ENCODE measurements at regions not wholly inside any gene's neighbourhood (a gene's known extent, or its start where the extent isn't known, plus 50 kb on each side); places are given as distances from the start of the nearest gene placed in this dataset.

- TF ChIP-seq ATF3 (CRISPR knock-in tag; conservative IDR thresholded peaks at IDR 0.05) (no peak), TCF7 (CRISPR knock-in tag; IDR thresholded peaks at IDR 0.05; ENCODE audit: low read depth) (no peak), CTCF (IDR thresholded peaks at IDR 0.05) (no peak), ATF1 (CRISPR knock-in tag; IDR thresholded peaks at IDR 0.05) (no peak), RELA (CRISPR knock-in tag; IDR thresholded peaks at IDR 0.05; ENCODE audit: borderline replicate concordance) (no peak), AFF4 (CRISPR knock-in tag; IDR thresholded peaks at IDR 0.05; ENCODE audit: borderline replicate concordance) (no peak)
Observed at GRCh38 chr12:124369827-124370378, 75.0 kb downstream of the RFLNA start.

Data from WTC11 (cell line).